ENCODE measurements at regions not wholly inside any gene's neighbourhood (a gene's known extent, or its start where the extent isn't known, plus 50 kb on each side); places are given as distances from the start of the nearest gene placed in this dataset.

GRCh38 chr5:92907938-92908606, 672.9 kb downstream of the NR2F1-AS1 start:
- TF ChIP-seq POLR2A (IDR thresholded peaks at IDR 0.05; ENCODE audit: low read length) (no peak), GATA1 (IDR thresholded peaks at IDR 0.05; ENCODE audit: low read depth, low read length) (no peak)
